GM04504 (cell line): ENCODE measurements at regions not wholly inside any gene's neighbourhood (a gene's known extent, or its start where the extent isn't known, plus 50 kb on each side); places are given as distances from the start of the nearest gene placed in this dataset.
"Not testable (repeated sequence)": the region's sequence is repeated elsewhere in the genome, so short reads cannot be mapped to it uniquely, and the experiment has no call there.

Source experiments
- DNase-seq: peaks from one replicate; pipeline ENCODE4 v3.0.0-alpha.2; 2012; ENCODE audit warnings: low read depth

- DNase-seq = not testable (repeated sequence)
Observed at GRCh38 chr14:83091991-83092956, 1558.6 kb upstream of the SEL1L start.

- DNase-seq = no peak
Observed at GRCh38 chr14:83096092-83096491, 1562.4 kb upstream of the SEL1L start.

- no peak for DNase-seq
Observed at GRCh38 chr14:83101846-83102245, 1568.2 kb upstream of the SEL1L start.

GRCh38 chr14:83118029-83118428 is 1584.4 kb upstream of the SEL1L start:
- DNase-seq = no peak

GRCh38 chr14:83120187-83120586 is 1586.5 kb upstream of the SEL1L start:
- DNase-seq = no peak

GRCh38 chr14:83126076-83126475 is 1592.4 kb upstream of the SEL1L start:
- DNase-seq = no peak

- no peak for DNase-seq
Observed at GRCh38 chr14:83128783-83129182, 1595.1 kb upstream of the SEL1L start.

GRCh38 chr14:83129496-83129895 is 1595.8 kb upstream of the SEL1L start:
- no peak for DNase-seq

- no peak for DNase-seq
Observed at GRCh38 chr14:83133981-83134645, 1600.5 kb upstream of the SEL1L start.

- DNase-seq = no peak
Observed at GRCh38 chr14:83140756-83141155, 1607.1 kb upstream of the SEL1L start.

GRCh38 chr14:83147006-83147405 is 1613.4 kb upstream of the SEL1L start:
- no peak for DNase-seq

- DNase-seq = no peak
Observed at GRCh38 chr14:83151571-83151970, 1617.9 kb upstream of the SEL1L start.

GRCh38 chr14:83153081-83153480 is 1619.4 kb upstream of the SEL1L start:
- no peak for DNase-seq

GRCh38 chr14:83162361-83162929 is 1628.8 kb upstream of the SEL1L start:
- DNase-seq = no peak

GRCh38 chr14:83163016-83163415 is 1629.4 kb upstream of the SEL1L start:
- DNase-seq = no peak

- DNase-seq = peak; percentile 50
Observed at GRCh38 chr14:83164016-83164415, 1630.4 kb upstream of the SEL1L start.

- DNase-seq = no peak
Observed at GRCh38 chr14:83164591-83164990, 1630.9 kb upstream of the SEL1L start.

GRCh38 chr14:83170165-83170564 is 1636.5 kb upstream of the SEL1L start:
- no peak for DNase-seq

GRCh38 chr14:83171761-83172160 is 1638.1 kb upstream of the SEL1L start:
- no peak for DNase-seq

- peak; percentile 8 for DNase-seq
Observed at GRCh38 chr14:83172363-83172762, 1638.7 kb upstream of the SEL1L start.

- DNase-seq = no peak
Observed at GRCh38 chr14:83173687-83174086, 1640.0 kb upstream of the SEL1L start.

GRCh38 chr14:83184531-83184930 is 1650.9 kb upstream of the SEL1L start:
- no peak for DNase-seq

- not testable (repeated sequence) for DNase-seq
Observed at GRCh38 chr14:83188311-83188710, 1654.7 kb upstream of the SEL1L start.
